BE2C (cell line): ENCODE measurements at regions not wholly inside any gene's neighbourhood (a gene's known extent, or its start where the extent isn't known, plus 50 kb on each side); places are given as distances from the start of the nearest gene placed in this dataset.

Experiments used
- DNase-seq: peaks from one replicate; pipeline ENCODE4 v3.0.0-alpha.2; 2020
- H3K27me3 ChIP-seq: fragments of 250-450 bp; sonication (Bioruptor Pico); 2 replicates; pipeline ENCODE4 v1.5.1; 2020; ENCODE audit warnings: mild to moderate bottlenecking
- H3K36me3 ChIP-seq: fragments of 250-450 bp; sonication (Bioruptor Pico); 2 replicates; pipeline ENCODE4 v1.5.1; 2020; ENCODE audit warnings: mild to moderate bottlenecking
- H3K4me1 ChIP-seq: fragments of 250-450 bp; sonication (Bioruptor Pico); 2 replicates; pipeline ENCODE4 v1.5.1; 2020
- H3K4me3 ChIP-seq: 2 replicates; pipeline ENCODE4 v1.5.1; 2011; ENCODE audit warnings: low read depth, low read length
- H3K9me3 ChIP-seq: fragments of 250-450 bp; sonication (Bioruptor Pico); 2 replicates; pipeline ENCODE4 v1.5.1; 2020
- TF ChIP-seq, protein P1 (sequence below): IDR thresholded peaks from 2 replicates; pipeline ENCODE4 v1.5.1; 2012; ENCODE audit warnings: mild to moderate bottlenecking, low read depth, low read length

DNA sequence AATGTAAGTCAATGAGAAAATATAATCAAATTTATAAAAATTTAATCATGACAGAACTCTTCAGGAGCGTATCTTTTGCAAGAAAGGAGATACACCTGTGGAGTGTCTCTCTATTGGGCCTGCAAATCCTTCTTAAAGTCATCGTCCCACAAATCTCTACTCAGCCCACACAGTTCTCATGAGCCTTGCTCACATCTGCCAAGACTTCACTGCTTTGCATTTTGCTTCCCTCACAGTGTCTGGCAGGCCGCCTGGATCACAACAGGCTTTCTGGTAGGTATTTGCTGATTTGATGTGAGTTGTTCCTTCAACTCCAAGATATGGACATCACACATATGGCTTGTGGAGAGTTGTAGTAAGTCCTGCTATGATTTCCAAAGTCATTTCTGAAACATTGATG, 183.1 kb upstream of the ARX start:
- H3K27me3 ChIP-seq = no peaks in the 10 kb centered on the region
- DNase-seq = no peak
- TF ChIP-seq, protein P1, sequence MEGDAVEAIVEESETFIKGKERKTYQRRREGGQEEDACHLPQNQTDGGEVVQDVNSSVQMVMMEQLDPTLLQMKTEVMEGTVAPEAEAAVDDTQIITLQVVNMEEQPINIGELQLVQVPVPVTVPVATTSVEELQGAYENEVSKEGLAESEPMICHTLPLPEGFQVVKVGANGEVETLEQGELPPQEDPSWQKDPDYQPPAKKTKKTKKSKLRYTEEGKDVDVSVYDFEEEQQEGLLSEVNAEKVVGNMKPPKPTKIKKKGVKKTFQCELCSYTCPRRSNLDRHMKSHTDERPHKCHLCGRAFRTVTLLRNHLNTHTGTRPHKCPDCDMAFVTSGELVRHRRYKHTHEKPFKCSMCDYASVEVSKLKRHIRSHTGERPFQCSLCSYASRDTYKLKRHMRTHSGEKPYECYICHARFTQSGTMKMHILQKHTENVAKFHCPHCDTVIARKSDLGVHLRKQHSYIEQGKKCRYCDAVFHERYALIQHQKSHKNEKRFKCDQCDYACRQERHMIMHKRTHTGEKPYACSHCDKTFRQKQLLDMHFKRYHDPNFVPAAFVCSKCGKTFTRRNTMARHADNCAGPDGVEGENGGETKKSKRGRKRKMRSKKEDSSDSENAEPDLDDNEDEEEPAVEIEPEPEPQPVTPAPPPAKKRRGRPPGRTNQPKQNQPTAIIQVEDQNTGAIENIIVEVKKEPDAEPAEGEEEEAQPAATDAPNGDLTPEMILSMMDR = no peak

DNA sequence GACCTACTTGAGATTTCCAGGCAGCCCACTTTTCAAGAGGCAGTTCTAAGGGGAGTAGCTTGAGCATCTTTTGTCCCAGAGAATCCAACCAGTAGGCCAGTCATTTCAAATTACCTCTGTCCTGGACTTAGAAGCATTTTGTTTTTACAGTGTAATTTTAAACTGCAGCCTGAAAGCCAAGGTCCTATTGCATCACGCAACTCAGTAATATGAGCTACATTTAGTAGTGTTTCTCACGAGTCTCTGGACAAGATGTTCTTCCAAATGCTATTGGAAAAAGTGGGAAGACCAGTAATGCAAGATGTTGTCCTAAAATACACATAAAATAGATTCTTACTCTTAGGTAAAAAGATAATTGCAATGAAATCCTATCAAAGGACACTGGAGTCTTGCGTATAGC, 182.5 kb upstream of the ARX start:
- DNase-seq = no peak
- H3K27me3 ChIP-seq = no peaks in the 10 kb centered on the region
- H3K9me3 ChIP-seq = no peaks in the 10 kb centered on the region

More for the DNA sequence above, 183.1 kb upstream of the ARX start:
- Histone ChIP-seq H3K9me3 (no peaks in the 10 kb centered on the region), H3K4me1 (no peaks in the 10 kb centered on the region), H3K36me3 (no peaks in the 10 kb centered on the region), H3K4me3 (no peak overlapping the region)

DNA sequence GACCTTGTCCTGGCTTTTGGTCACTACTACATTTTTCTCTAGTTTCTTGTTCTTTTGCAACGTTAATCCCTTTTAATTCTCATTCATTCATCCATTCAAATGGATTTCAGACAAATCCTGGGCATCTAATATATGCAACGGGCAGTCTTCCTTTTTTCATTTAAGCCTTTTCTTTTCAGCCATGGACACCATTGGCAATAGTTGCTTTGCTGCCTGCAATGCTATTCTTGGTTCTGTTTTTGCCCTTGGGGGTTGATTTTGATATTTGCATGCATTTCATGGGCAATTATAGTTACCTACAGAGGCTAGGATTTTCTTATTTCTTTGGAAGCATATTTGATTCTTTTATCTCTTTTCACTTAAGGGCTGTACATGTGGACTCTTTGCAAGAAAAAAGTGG, 180.5 kb upstream of the ARX start:
- DNase-seq = no peak
- no peaks in the 10 kb centered on the region for H3K4me1 ChIP-seq
- no peaks in the 10 kb centered on the region for H3K27me3 ChIP-seq
- no peaks in the 10 kb centered on the region for H3K9me3 ChIP-seq
- no peak overlapping the region for H3K4me3 ChIP-seq
- H3K36me3 ChIP-seq = no peaks in the 10 kb centered on the region
- TF ChIP-seq, protein P1 = no peak

More for the DNA sequence above, 182.5 kb upstream of the ARX start:
- H3K4me1 ChIP-seq = no peaks in the 10 kb centered on the region
- H3K4me3 ChIP-seq = no peak overlapping the region
- H3K36me3 ChIP-seq = no peaks in the 10 kb centered on the region
- TF ChIP-seq, protein P1 = no peak

DNA sequence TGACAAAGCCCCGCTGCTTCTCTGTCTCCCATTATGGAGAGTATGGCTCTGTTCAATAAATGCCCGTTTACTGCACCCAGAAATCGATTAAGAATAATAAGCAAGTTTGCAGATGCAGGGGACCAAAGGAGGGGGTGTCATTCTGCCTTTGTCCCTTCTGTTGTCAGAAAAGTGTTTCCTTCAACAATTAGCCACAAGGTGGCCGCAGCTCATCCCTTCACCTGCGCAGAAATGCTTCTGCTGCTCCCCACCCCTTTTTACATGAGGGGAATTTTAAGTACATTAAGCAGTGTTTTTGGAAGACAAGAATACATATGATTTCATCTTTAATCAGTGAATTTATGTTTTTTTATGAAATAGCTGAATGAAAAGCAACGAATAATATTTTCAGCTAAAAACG, 175.6 kb upstream of the ARX start:
- no peaks in the 10 kb centered on the region for H3K36me3 ChIP-seq
- no peak for DNase-seq
- H3K4me1 ChIP-seq = no peaks in the 10 kb centered on the region
- no peaks in the 10 kb centered on the region for H3K27me3 ChIP-seq
- TF ChIP-seq, protein P1 = no peak; the same call in 1 of the 2 replicates
- no peak overlapping the region for H3K4me3 ChIP-seq
- H3K9me3 ChIP-seq = no peaks in the 10 kb centered on the region

DNA sequence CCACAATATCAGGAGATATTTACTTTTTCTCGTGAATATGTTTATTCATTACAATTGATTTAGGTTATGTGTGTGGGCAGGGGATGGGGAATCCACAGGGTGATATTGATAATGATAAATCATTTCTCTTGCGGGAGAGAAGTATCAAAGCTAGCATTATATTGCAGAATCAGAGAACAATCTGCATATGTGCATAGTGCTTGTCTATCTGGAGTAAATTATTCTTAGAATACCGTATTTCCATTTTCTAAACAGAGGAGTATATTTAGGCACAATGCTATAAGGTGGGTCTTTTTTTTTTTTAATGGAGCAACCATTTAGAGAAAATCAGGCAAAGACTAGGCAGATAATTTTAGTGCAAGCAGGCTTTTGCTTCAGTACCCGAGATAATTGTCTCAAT, 166.0 kb upstream of the ARX start:
- H3K9me3 ChIP-seq = no peaks in the 10 kb centered on the region
- DNase-seq = no peak
- no peaks in the 10 kb centered on the region for H3K36me3 ChIP-seq
- H3K4me1 ChIP-seq = no peaks in the 10 kb centered on the region
- TF ChIP-seq, protein P1 = no peak
- H3K4me3 ChIP-seq = no peak overlapping the region
- H3K27me3 ChIP-seq = no peaks in the 10 kb centered on the region

DNA sequence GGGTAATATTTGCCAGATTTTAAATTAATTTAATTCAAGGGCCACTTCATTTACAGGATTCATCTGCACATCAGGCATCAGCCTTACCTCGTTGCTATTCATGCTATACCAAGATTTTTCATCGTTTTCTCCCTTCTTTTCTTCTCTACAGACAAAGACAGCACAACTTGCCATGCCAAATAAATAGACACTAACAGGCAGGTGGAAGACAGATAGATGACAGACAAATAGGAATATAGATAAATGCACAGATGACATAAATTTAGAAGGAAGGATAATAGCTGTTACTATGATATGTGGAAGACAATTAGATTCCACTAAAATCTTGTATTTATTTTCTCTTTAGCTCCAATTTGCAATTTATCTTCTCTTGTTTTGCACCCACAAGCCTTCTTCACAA, 164.5 kb upstream of the ARX start:
- no peaks in the 10 kb centered on the region for H3K4me1 ChIP-seq
- no peaks in the 10 kb centered on the region for H3K9me3 ChIP-seq
- H3K36me3 ChIP-seq = no peaks in the 10 kb centered on the region
- no peak overlapping the region for H3K4me3 ChIP-seq
- no peaks in the 10 kb centered on the region for H3K27me3 ChIP-seq
- TF ChIP-seq, protein P1 = no peak
- no peak for DNase-seq
